RWPE1 (cell line): ENCODE measurements at regions not wholly inside any gene's neighbourhood (a gene's known extent, or its start where the extent isn't known, plus 50 kb on each side); places are given as distances from the start of the nearest gene placed in this dataset.

ENCODE experiments used
- CTCF ChIA-PET: fragments of 350-600 bp; sonication (Branson Sonifier 250); formaldehyde crosslinking; extraction: SDS; loops from one replicate; lab custom pipeline; 2021; lab: Yijun Ruan, JAX
- POLR2A ChIA-PET: fragments of 400-600 bp; formaldehyde crosslinking; extraction: SDS; loops from one replicate; lab custom pipeline; 2020; ENCODE audit warnings: antibody characterized with exemption; ENCODE audit not compliant: low non-redundant PET; lab: Yijun Ruan, JAX
- DNase-seq: peaks from one replicate; pipeline ENCODE4 v3.0.0; 2012; ENCODE audit warnings: low spot score
- H3K27ac ChIP-seq: fragments of 450-650 bp; 2 replicates; pipeline ENCODE4 v1.5.1; 2017
- CTCF ChIP-seq: fragments of 450-650 bp; conservative IDR thresholded peaks from 2 replicates; pipeline ENCODE4 v1.5.1; 2017; ENCODE audit warnings: low read depth, mild to moderate bottlenecking

GRCh38 chr5:136424835-136425584, 59.7 kb upstream of the TRPC7 start:
- TF ChIP-seq CTCF: peak; percentile 61
- POLR2A ChIA-PET: no interaction called here
- H3K27ac ChIP-seq: no peak overlapping the region
- CTCF ChIA-PET: interaction anchor here (0.8 to 0.9 kb wide), 2 partner anchors 55 to 175 kb away, joined by 3 to 4 read pairs; no protein-coding TSS in a partner anchor
- peak; percentile 64 for DNase-seq

GRCh38 chr5:136423944-136424606, 58.7 kb upstream of the TRPC7 start:
- CTCF ChIA-PET: interaction anchor here (0.5 to 1.4 kb wide), 3 partner anchors 69 to 501 kb away, joined by 3 to 6 read pairs (median 4); no protein-coding TSS in a partner anchor

GRCh38 chr5:136420168-136420898, 55.0 kb upstream of the TRPC7 start:
- ChIA-PET CTCF (interaction anchor here (0.5 to 1.1 kb wide), 3 partner anchors 56 to 171 kb away, joined by 3 read pairs; no protein-coding TSS in a partner anchor), POLR2A (no interaction called here)
- no peak for TF ChIP-seq CTCF
- DNase-seq: no peak
- H3K27ac ChIP-seq: no peak overlapping the region

More at GRCh38 chr5:136423944-136424606, 58.7 kb upstream of the TRPC7 start:
- no peak overlapping the region for H3K27ac ChIP-seq
- no peak for DNase-seq
- POLR2A ChIA-PET: no interaction called here
- TF ChIP-seq CTCF: no peak

- DNase-seq: no peak
- TF ChIP-seq CTCF: no peak
- H3K27ac ChIP-seq: no peak overlapping the region
- ChIA-PET POLR2A (no interaction called here), CTCF (interaction anchor here (0.5 to 0.6 kb wide), 2 partner anchors 22 to 53 kb away, joined by 3 to 5 read pairs; partner anchors contain the start of gene TRPC7)
These were observed 53.0 kb upstream of the TRPC7 start for GRCh38 chr5:136418301-136418700.
